ENCODE measurements at regions not wholly inside any gene's neighbourhood (a gene's known extent, or its start where the extent isn't known, plus 50 kb on each side); places are given as distances from the start of the nearest gene placed in this dataset.

DNA sequence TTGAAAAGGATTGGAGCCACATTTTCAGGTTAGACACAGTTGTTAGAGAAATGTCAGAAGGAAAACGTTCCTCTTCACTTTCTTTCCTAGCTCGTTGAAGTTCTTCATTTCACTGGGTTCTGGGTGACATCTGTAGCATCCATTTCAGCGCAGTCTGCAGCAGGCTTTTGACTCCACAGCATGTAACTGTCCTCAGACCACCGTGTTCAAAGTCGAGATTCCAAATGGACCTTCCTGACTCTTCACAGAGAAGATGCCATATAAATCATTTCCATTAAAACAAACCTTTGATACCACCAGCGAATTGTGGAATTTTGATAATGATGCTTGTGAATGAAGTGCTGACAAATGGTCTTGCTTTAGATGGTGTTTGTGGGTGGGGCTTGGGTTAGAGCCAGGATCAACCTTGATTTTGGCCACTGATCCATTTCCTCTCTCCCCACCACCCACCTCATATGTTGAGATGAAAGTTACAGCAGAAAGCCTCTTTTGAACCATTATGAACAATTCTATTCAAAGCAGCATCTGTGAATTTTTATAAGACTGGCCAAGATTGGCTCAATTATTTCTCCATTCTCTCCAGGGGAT is 185.3 kb upstream of the PREP start:
- no peak for DNase-seq (ENCODE audit: low read depth in 2 of 2)

DNA sequence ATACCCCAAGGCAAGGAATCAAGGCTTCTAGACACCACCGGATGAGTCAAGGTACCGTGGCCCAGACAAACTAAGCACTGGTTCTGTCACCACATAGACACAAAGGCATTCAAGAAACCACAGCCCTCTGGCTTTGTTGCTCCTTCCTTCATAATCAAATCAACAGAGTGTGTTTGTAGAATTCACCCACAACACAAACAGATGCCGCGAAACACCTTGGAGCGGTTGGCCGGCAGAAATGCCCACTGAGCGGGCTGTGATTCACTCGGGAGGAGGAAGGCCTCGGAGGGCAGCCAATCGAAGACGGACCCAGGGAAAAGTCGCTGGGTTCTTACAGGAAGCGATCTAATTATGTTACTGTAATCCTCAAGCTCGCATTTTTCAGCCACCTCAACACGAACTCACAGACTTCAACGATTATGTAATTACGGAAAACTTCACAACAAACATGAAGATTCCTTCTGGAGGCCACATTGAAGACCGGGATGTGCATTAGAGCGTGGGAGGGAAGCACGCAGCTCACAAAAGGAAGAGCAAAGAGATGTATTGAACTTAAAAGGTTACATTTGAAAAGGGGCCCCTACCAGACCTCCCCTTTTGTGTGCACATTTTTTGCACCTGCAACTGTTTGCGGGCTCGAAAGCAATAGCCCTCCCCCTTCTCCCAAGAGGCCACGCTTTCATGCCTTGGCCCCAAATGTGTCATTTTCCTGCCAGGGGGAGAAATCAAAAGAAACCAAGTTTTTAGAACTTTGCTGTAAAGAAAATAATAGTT is 184.7 kb upstream of the PREP start:
- DNase-seq (ENCODE audit: low read depth in 2 of 2), result peak; percentile 74 to 77

DNA sequence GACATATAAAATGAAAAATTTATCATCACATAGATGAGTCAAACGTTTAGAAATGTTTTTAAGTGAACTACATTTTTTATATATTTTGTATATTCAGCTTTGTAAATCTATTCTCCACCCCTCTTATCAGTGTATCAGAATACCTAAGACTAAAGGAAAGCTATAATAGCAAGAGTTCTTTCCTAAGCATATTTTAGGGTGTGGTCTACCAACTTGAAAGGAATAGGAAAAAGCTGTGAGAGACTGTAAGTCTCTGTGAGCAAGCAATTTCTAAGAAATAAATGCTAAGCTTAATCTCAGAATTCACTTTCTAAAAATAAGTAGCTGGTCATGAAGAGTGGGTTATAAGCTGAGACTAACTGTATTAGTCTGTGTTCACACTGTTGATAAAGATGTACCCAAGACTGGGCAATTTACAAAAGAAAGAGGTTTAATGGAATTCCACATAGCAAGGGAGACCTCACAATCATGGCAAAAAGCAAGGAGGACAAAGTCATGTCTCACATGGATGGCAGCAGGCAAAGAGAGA is 175.4 kb upstream of the PREP start:
- no peak for DNase-seq (ENCODE audit: low read depth in 2 of 2)

DNA sequence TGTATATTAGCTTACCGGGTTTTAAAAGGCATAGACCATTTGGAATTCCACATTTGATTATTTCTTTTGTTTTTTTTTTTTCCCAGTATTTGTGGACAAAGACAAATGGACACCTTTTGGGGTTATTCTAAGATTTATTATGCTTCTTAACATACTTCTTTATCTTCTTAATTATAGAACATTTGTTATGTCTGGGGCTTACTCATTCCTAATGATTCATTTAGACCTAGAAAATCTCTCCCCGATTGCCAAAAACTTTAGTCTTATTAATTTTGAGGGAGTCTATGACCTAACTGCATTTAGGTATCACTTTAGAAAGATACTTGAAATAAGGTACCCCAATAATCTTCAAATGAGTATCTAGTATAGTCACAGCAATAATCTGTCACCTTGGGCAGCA is 170.7 kb upstream of the PREP start:
- no peak for DNase-seq (ENCODE audit: low read depth in 2 of 2)

DNA sequence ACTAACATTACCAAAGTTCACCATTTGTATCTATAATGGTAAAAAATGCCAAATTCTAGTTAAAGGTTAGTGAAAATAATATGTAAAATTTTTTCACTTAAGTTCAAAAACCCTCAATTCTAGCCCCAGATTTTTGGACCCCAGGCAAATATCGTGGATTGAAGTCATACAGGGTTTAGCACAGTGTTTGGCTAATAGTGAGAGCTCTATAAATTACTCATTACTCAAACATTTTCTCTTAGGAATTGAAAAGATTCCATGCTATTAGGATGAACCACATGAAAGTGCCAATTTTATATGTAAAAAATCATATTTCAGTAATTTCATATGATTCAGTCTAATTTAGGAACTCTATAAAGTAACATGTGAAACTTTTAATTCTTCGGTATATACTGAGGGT is 170.3 kb upstream of the PREP start:
- DNase-seq (ENCODE audit: low read depth in 2 of 2), result no peak

DNA sequence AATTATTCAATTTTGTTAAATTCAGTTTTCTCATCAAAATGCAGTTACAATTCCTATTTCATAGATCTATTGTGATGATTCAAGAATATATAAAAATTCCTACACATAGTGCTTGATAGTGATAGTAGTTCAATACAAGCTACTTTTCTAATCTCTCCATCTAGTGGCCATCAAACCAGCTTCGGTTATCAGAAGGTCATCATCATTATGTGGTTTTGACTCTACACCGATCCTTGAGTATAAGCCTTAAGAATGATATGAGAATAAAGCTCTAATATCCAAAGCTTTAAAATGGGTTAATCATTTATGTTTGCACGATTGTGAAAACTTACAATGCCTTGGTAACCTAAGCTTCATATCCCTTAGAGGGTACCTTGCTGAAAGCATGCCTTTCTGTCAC is 167.5 kb upstream of the PREP start:
- DNase-seq (ENCODE audit: low read depth in 2 of 2), result no peak

DNA sequence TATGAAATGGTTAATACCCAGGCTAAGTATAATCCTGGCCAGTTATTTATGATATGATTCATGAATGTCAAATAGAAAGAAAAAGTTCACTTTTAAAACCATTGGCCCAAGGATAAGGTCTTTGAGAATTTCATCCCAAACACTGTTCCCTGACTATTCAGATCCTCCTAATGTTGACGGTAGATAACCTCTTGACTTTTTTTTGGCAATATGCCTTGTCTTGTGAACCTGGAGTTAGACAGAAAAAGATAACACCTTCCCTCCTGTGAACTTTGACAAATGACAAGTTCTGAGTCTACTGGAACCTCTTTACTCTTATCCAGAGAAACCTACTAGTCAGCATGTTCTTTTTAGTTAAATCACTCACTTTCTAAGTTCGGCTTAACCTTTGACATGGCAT is 166.8 kb upstream of the PREP start:
- DNase-seq (ENCODE audit: low read depth in 2 of 2), result no peak

DNA sequence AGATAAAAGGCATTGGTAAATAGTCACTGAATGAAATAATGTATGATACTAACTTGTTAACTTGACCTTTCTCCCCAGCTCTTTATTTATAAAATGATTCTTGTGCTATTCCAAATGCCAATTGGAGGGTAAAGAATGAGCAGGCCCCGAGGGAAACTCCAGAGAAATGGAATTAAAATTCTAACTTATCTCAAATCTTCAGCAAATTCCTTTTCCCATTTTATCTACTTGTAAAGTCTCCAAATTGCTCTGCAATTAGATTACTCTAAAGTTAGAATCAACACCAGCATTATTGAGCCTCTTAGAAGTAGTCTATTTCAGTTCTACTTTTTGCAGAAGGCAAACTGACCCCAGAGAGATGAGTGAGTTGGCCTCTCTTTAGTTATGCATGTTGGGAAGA is 165.9 kb upstream of the PREP start:
- DNase-seq (ENCODE audit: low read depth in 2 of 2), result no peak

DNA sequence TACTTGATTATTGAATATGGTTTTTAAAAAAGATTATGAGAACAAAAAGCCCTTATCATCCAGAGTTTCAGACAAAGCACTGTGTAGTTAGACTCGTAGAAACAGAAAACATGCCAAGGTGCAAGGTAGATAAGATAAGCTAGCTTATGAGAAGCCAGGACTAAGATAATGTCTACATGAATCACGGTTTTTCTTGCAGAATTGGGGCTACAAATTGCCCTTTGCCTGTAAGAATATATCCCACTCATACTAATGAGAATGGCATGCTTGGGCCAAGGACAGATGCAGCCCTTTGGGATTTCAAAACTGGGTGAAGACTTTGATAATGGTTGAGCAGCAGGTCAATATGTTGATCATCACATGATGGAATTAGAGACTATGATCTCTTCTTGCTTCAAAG is 165.3 kb upstream of the PREP start:
- DNase-seq (ENCODE audit: low read depth in 2 of 2), result no peak

DNA sequence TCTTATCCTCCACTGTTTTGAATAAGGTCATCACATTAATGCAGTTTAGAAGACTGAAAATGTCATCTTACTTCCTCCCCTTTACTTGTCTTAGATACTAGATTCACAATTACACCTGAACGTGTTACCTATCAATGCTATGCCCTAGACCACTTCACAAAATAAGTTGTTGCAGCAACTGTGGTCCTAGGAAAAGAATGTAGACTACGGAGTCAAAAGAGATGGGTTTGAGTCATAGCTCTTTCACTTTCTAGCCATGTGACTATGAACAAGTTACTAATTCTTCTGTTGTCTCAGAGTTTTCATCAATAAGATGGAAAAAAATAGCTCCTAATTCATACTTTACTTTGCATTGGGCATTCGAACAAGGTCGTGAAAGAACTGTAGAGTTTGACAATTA is 164.3 kb upstream of the PREP start:
- DNase-seq (ENCODE audit: low read depth in 2 of 2), result no peak

DNA sequence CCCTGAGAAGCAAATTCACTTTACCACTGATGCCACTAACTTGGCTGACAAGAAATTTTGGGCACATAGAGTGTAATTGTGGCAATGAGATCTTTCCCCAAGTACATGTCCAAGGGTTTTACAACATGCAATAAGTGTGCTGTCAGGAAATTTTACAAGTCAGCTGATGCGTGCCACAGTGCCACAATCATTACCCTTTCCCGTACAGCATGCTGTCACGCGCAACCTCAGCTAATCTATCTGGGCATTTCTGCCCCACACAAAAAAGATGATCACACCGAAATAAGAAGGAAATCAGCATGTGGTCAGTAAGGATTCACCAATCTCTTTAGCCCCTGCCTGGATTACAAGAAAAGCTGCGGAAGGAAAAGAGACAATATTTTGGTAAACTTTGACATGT is 163.6 kb upstream of the PREP start:
- DNase-seq (ENCODE audit: low read depth in 2 of 2), result no peak

DNA sequence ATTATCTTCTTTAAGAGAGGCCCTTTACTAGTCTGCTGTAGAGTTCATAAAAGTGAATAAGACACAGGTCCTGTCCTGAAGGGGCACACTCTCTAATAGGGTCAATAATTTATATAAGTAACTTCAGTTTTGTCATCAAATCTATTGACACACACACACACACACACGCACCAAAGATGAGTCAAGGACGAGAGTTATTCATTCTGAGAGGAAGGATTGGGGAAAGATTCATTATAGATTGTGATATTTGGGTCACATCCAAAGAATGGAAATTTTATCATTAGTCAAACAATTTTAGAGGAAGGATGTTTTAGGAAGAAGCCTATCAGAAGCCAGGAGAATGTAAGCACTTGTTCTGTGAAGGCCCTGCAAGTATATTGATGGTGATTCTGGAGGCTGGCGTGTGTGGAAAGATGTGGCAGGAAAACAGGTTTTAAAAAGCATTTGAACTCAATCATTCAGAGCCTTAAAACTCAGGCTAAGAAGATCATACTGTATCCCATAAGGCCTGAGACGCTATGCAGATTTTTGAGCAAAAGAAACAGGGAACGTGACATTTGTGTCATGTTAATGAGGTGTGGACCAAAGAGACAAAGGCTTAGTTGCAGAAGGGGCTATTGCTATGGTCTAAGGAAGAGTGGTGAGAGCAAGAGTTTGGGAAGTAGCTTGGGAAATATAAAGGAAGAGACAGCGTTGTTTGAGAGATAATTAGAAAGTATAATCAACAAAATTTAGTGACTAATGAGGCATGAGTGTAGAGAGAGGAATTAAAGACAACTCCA is 161.4 kb upstream of the PREP start:
- no peak for DNase-seq (ENCODE audit: low read depth in 2 of 2)

DNA sequence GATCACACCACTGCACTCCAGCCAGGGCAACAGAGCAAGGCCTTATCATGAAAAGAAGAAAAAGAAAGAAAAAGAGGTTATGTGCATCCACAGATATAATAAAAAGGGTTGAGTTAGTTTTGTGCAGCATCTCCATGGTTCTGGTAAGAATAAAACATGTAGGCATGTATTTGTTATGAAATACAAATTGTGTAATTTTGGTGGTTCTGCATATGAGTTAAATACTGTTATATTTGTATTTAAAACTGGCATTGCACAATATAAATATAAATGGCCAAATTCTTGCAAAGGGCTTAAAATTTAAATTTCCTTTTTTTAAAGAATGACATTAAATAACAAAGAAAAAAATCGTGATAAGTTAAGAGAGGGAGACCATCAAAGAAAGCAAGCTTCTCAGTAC is 159.1 kb upstream of the PREP start:
- no peak for DNase-seq (ENCODE audit: low read depth in 2 of 2)

DNA sequence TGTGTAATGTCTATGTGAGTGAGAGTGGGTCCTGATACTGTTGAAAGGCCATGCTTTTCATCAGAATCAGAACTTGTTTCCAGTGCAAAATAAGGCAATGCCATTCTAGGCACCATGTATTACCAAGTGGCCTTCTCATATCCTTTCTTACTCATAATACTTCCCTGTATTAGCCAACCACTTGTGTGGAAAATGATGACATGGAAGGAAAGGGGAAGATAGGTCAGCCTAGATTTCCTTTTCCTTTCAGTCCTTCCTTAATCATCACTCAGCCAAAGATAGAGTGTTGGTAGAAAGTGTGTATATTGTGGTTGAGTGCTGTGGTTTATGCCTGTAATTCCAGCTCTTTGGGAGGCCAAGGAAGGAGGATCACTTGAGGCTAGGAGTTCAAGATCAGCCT is 158.6 kb upstream of the PREP start:
- DNase-seq (ENCODE audit: low read depth in 2 of 2), result no peak

DNA sequence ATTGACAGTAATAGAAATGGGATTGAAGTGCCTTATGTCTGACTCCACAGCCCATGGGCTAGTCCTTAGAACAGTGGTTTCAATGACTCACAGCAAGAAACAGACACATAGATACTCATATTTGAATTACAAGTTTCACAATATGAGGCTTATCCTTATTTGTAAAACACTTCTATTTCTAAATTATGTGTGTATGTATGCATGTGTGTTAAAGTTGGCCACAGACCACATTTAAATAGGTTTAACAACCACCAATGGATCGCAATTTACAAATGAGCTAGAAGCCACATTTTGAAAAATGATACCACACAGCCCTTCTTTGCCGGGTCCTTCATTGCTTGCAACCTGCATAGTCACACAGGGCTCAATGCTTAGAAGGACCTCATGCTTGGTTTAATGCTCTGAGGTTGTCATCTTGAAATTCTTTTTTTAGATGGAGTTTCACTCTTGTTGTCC is 157.8 kb upstream of the PREP start:
- DNase-seq (ENCODE audit: low read depth in 2 of 2), result no peak

DNA sequence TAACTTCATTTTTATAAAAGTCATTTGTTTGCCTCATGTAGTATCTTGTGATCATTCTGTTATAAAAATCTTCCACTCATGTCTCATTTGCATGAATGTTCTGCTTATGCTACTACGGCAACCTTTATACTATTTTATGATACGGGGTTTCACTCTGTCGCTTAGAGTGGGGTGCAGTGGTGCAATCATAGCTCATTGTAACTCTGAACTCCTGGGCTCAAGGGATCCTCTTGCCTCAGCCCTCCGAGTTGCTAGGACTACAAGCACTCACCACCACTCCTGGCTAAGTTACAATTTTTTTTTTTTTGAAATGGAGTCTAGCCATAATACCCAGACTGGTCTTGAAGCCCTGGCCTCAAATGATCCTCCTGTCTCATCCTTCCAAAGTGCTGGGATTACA is 154.4 kb upstream of the PREP start:
- no peak for DNase-seq (ENCODE audit: low read depth in 2 of 2)

DNA sequence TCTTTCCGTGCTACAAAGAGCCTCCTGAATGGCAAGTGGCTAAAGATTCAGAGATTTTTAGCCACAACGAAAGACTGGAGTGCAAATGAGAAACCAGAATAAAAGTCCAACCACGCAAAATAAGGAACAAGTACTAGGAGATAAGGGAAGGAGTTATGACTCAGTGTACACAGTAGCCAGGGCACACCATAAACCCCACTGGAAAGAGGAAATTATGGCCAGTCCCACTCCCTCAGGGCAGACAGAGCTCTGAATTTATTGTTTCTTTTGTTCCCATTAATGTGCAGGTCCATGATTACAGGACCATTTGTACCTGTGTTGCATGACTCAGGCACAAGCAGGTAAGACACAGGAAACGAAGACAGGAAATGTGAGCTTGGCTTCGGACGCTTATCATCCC is 150.3 kb upstream of the PREP start:
- no peak for DNase-seq (ENCODE audit: low read depth in 2 of 2)

DNA sequence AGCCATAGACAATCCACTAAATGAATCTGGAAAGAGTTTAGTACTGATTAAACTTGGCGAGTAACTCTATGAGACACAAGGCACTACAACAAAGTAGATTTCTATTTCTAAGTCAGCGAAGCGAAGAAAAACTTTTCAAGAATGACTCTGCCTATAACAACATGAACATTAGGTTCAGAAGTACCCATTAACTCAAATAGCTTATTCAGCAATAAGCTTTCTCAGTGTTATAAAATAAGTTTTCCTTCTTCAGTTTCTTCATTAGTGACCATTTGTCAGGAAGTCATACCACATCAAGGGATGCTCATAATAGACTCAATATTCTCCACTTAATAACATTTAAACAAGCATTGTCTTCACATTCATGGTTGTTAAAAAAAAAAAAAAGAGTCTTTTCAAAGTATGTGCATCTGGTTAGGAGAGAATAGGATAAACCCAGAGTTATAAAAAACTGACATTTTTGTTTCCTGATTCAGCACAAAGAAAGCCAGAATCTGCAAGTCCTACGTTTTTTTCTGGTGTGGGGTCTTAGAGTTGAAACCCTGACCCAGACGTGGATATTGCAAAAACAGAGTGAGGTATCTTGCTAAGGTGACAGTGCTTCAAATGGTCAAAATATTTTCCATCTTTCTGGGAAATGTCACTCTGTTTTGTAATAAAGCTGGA is 148.2 kb upstream of the PREP start:
- DNase-seq (ENCODE audit: low read depth in 2 of 2), result no peak

DNA sequence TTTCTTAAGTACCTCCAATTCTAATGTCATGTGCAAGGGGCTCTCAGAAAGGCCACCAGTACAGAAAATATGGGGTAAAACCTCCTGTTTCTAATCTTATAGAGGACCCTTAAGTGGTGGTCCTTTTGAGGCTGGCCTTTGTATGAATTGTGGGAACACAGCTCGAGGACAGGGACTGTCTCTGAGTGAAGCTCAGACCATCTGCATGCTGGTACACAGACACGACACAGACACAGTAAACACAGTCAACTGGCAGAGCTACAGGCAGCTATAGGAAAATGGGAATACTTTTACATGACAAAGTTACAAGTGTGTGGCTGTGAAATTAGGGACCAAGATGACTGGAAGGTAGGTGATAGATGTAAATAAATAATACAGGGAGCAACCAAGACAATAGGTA is 143.9 kb upstream of the PREP start:
- no peak for DNase-seq (ENCODE audit: low read depth in 2 of 2)

DNA sequence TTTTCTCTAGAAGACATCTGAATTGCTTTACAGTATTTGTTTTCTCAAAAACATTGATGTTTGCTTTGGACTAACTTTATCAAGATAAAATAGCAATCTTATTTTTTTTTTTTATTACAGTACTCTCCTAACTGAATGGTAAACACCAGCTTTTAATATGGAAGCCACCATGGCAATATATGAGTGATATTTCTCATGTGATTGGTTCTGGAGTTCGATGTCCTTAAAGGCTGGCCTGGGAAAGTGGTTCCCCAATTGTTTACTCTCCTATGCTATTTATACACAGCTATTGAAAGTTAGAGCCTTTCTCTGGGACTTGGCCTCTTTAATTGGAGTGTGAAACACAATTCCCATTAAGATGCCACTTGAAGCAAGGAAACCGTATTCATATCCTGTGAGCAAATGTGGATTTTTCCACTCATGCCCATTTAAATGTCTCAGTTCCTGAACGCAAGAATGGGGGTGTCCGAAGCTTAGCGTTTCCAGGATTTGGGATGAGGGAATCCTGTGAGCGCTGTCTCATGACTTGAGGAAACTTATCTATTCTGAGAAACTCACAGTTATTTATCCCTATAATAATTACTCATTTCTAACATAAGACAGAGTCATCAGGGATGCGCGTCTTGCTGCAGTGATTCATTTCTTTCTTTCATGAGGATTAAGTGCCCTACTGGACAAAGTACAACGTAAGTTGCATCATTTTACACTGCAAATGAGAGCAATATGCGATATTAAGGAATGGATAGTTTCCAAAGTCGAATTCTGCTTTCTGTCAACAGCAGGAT is 143.3 kb upstream of the PREP start:
- peak; percentile 69 to 70 for DNase-seq (ENCODE audit: low read depth in 2 of 2)

DNA sequence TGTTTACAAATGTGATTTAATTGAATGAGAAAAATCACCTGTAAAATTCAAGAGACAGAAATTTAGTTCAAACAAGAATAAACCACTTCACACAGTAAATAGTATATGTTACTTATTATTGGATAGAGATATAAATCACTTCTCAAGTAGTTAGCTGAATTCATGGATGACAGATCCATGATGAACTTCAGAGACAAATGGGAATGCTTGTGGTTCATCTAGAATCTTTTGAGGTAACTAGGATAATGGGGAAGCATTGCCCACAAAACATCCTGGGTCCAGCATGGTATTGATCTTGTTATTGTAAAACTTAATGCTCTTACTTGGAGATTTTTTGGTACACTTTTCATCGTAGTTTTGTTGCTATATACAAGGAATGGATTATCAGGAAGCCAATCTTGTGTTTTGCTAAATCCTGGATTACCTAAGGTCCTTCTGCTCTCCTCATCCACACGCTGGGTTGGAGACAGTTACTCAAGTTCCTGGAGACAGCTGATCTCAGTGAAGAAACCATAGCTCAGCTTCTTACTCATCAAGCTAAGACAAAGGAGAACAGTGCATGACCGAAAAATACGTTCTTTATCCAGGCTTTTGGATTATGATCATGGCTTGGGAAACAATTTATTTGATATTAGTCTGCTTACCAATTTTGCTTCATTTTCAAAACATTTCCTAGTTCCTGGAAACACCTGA is 142.5 kb upstream of the PREP start:
- DNase-seq (ENCODE audit: low read depth in 2 of 2), result no peak
